GM12892 (cell line): ENCODE measurements at regions not wholly inside any gene's neighbourhood (a gene's known extent, or its start where the extent isn't known, plus 50 kb on each side); places are given as distances from the start of the nearest gene placed in this dataset.

Source experiments
- POLR2AphosphoS5 ChIP-seq: IDR thresholded peaks from 2 replicates; pipeline ENCODE4 v1.6.1; 2011; ENCODE audit warnings: low read depth, low read length, control low read depth
- TAF1 ChIP-seq: IDR thresholded peaks from 2 replicates; pipeline ENCODE4 v1.6.1; 2011; ENCODE audit warnings: low read depth, mild to moderate bottlenecking, control low read depth, low read length, borderline replicate concordance

- TF ChIP-seq TAF1 = no peak
- no peak for TF ChIP-seq POLR2AphosphoS5
Measured at GRCh38 chr2:188129677-188130076, 162.0 kb upstream of the GULP1 start.
